H9 (cell line): ENCODE measurements at regions not wholly inside any gene's neighbourhood (a gene's known extent, or its start where the extent isn't known, plus 50 kb on each side); places are given as distances from the start of the nearest gene placed in this dataset.
"Not testable (repeated sequence)": the region's sequence is repeated elsewhere in the genome, so short reads cannot be mapped to it uniquely, and the experiment has no call there.

Experiments used
- DNase-seq: peaks from one replicate; pipeline ENCODE4 v3.0.0-alpha.2; 2017
- H2AFZ ChIP-seq: one replicate; pipeline ENCODE4 v1.6.1; 2013; ENCODE audit warnings: mild to moderate bottlenecking, low read length, control low read depth, moderate library complexity
- H2AK5ac ChIP-seq: 2 replicates; pipeline ENCODE4 v1.6.1; 2013; ENCODE audit warnings: low read length, control low read depth, mixed read lengths; ENCODE audit not compliant: insufficient read length
- H2BK120ac ChIP-seq: one replicate; pipeline ENCODE4 v1.6.1; 2013; ENCODE audit warnings: low read depth, mild to moderate bottlenecking, low read length, control low read depth, inconsistent platforms; ENCODE audit not compliant: poor library complexity, severe bottlenecking
- H2BK12ac ChIP-seq: 2 replicates; pipeline ENCODE4 v1.6.1; 2013; ENCODE audit warnings: low read length, control low read depth, mixed read lengths, low read depth; ENCODE audit not compliant: insufficient read length
- H2BK15ac ChIP-seq: 2 replicates; pipeline ENCODE4 v1.6.1; 2013; ENCODE audit warnings: low read depth, low read length, control low read depth
- H2BK20ac ChIP-seq: one replicate; pipeline ENCODE4 v1.6.1; 2013; ENCODE audit warnings: low read depth, mild to moderate bottlenecking, low read length, control low read depth, inconsistent platforms; ENCODE audit not compliant: poor library complexity, severe bottlenecking
- H2BK5ac ChIP-seq: 2 replicates; pipeline ENCODE4 v1.6.1; 2013; ENCODE audit warnings: low read length, control low read depth, mixed read lengths; ENCODE audit not compliant: insufficient read length
- H3K14ac ChIP-seq: 2 replicates; pipeline ENCODE4 v1.6.1; 2013; ENCODE audit warnings: low read length, control low read depth; ENCODE audit not compliant: insufficient read depth
- H3K18ac ChIP-seq: 2 replicates; pipeline ENCODE4 v1.6.1; 2013; ENCODE audit warnings: low read depth, mild to moderate bottlenecking, mixed read lengths, low read length, control low read depth; ENCODE audit not compliant: insufficient read length
- H3K23ac ChIP-seq: 2 replicates; pipeline ENCODE4 v1.6.1; 2013; ENCODE audit warnings: low read length, control low read depth, mixed read lengths, low read depth; ENCODE audit not compliant: insufficient read length
- H3K23me2 ChIP-seq: 2 replicates; pipeline ENCODE4 v1.6.1; 2013; ENCODE audit warnings: low read depth, mild to moderate bottlenecking, mixed read lengths, low read length, control low read depth; ENCODE audit not compliant: insufficient read length, poor library complexity, severe bottlenecking
- H3K27ac ChIP-seq: 2 replicates; pipeline ENCODE4 v1.5.1; 2013; ENCODE audit warnings: low read length, control low read depth, mixed read lengths, low read depth; ENCODE audit not compliant: insufficient read length
- H3K27me3 ChIP-seq: 2 replicates; pipeline ENCODE4 v1.6.1; 2013; ENCODE audit warnings: low read length, control low read depth, inconsistent platforms; ENCODE audit not compliant: insufficient read depth
- H3K4ac ChIP-seq: 2 replicates; pipeline ENCODE4 v1.6.1; 2013; ENCODE audit warnings: low read depth, mild to moderate bottlenecking, control low read depth, inconsistent platforms, low read length, moderate library complexity
- H3K4me1 ChIP-seq: 2 replicates; pipeline ENCODE4 v1.6.1; 2013; ENCODE audit warnings: low read length, control low read depth, inconsistent platforms; ENCODE audit not compliant: insufficient read depth
- H3K4me2 ChIP-seq: 2 replicates; pipeline ENCODE4 v1.6.1; 2013; ENCODE audit warnings: low read length, control low read depth, mixed read lengths; ENCODE audit not compliant: insufficient read length, insufficient read depth
- H3K56ac ChIP-seq: 2 replicates; pipeline ENCODE4 v1.6.1; 2013; ENCODE audit warnings: low read depth, mild to moderate bottlenecking, mixed read lengths, low read length, control low read depth; ENCODE audit not compliant: insufficient read length
- H3K79me1 ChIP-seq: 2 replicates; pipeline ENCODE4 v1.6.1; 2013; ENCODE audit warnings: low read depth, mild to moderate bottlenecking, moderate library complexity, low read length, control low read depth, inconsistent platforms; ENCODE audit not compliant: insufficient read depth, poor library complexity, severe bottlenecking
- H3K79me2 ChIP-seq: 2 replicates; pipeline ENCODE4 v1.6.1; 2013; ENCODE audit warnings: low read length, control low read depth, inconsistent platforms; ENCODE audit not compliant: insufficient read depth
- H3K9ac ChIP-seq: 2 replicates; pipeline ENCODE4 v1.6.1; 2013; ENCODE audit warnings: low read length, control low read depth, mixed read lengths; ENCODE audit not compliant: insufficient read length; ENCODE audit errors: extremely low read depth
- H3K9me3 ChIP-seq: one replicate; pipeline ENCODE4 v1.6.1; 2013; ENCODE audit warnings: low read depth, low read length, inconsistent platforms; ENCODE audit not compliant: control insufficient read depth
- H3T11ph ChIP-seq: one replicate; pipeline ENCODE4 v1.6.1; 2013; ENCODE audit warnings: mild to moderate bottlenecking, low read length, control low read depth, inconsistent platforms
- H4K20me1 ChIP-seq: one replicate; pipeline ENCODE4 v1.6.1; 2013; ENCODE audit not compliant: control insufficient read depth, insufficient read length, insufficient read depth
- H4K5ac ChIP-seq: 2 replicates; pipeline ENCODE4 v1.6.1; 2013; ENCODE audit warnings: low read depth, mild to moderate bottlenecking, mixed read lengths, low read length, control low read depth; ENCODE audit not compliant: insufficient read length
- H4K8ac ChIP-seq: replicated peaks from 2 replicates; pipeline ENCODE4 v1.6.1; 2013; ENCODE audit warnings: low read length, control low read depth, mixed read lengths, low read depth; ENCODE audit not compliant: insufficient read length
- H4K91ac ChIP-seq: 2 replicates; pipeline ENCODE4 v1.6.1; 2013; ENCODE audit warnings: low read depth, mild to moderate bottlenecking, moderate library complexity, mixed read lengths, low read length, control low read depth; ENCODE audit not compliant: insufficient read length
- H3K27ac Mint-ChIP-seq, 3 experiments: 2 replicates in 2 of 3; 3 replicates in 1 of 3; pipeline ENCODE4 v1.8.0; 2020 to 2021; ENCODE audit warnings: mixed read lengths in 3 of 3, mild to moderate bottlenecking in 1 of 3, moderate library complexity in 1 of 3
- H3K27me3 Mint-ChIP-seq: 2 replicates; pipeline ENCODE4 v1.8.0; 2021; ENCODE audit warnings: low read depth, mild to moderate bottlenecking, moderate library complexity, mixed read lengths
- H3K36me3 Mint-ChIP-seq, 3 experiments: 2 replicates in 2 of 3; 3 replicates in 1 of 3; pipeline ENCODE4 v1.8.0; 2020 to 2021; ENCODE audit warnings: low read depth in 3 of 3, mixed read lengths in 3 of 3; ENCODE audit not compliant: insufficient read depth in 1 of 3
- H3K4me1 Mint-ChIP-seq, 2 experiments: 2 replicates each; pipeline ENCODE4 v1.8.0; 2020; ENCODE audit warnings: mixed read lengths in 2 of 2
- H3K4me3 Mint-ChIP-seq, 2 experiments: 2 replicates in 1 of 2; 3 replicates in 1 of 2; pipeline ENCODE4 v1.8.0; 2020 to 2021; ENCODE audit warnings: mild to moderate bottlenecking in 2 of 2, mixed read lengths in 2 of 2, moderate library complexity in 1 of 2
- H3K9me3 Mint-ChIP-seq, 2 experiments: 2 replicates in 1 of 2; 3 replicates in 1 of 2; pipeline ENCODE4 v1.8.0; 2020; ENCODE audit warnings: mild to moderate bottlenecking in 2 of 2, mixed read lengths in 2 of 2, moderate library complexity in 1 of 2
- WGBS: extraction: QIAGEN DNeasy Blood & Tissue Kit; methylation state at CpG from one replicate; pipeline ENCODE4 v1.1.7; 2013; ENCODE audit warnings: missing lambda C conversion rate, low lambda C conversion rate, mixed read lengths; ENCODE audit not compliant: insufficient read length; ENCODE audit errors: extremely low coverage; 5-methylcytosine and 5-hydroxymethylcytosine counted together

- H2AK5ac ChIP-seq, H4K91ac ChIP-seq, H3K4me1 ChIP-seq, H2BK120ac ChIP-seq, H4K8ac ChIP-seq, H3K9me3 ChIP-seq, H3K23ac ChIP-seq, H3K4ac ChIP-seq, H3K9ac ChIP-seq, H3K27ac ChIP-seq, H2BK5ac ChIP-seq, H3K4me3 Mint-ChIP-seq, H2AFZ ChIP-seq, H3K9me3 Mint-ChIP-seq, H2BK12ac ChIP-seq, H3K23me2 ChIP-seq, DNase-seq, H3K4me2 ChIP-seq, H3K79me2 ChIP-seq, H3K18ac ChIP-seq, H3K56ac ChIP-seq, H4K5ac ChIP-seq, H3K79me1 ChIP-seq, H3K14ac ChIP-seq, H2BK15ac ChIP-seq, H2BK20ac ChIP-seq, H3K27me3 ChIP-seq, H3K36me3 Mint-ChIP-seq, H4K20me1 ChIP-seq, H3T11ph ChIP-seq, H3K27ac Mint-ChIP-seq, H3K27me3 Mint-ChIP-seq: not testable (repeated sequence)
- WGBS, result no CpG with 5 or more reads among the region's 1 CpG
- peaks cover 10 to 12% of the 10 kb centered on the region in 2 experiments for H3K4me1 Mint-ChIP-seq
Observed at GRCh38 chr9:6101725-6102124, 86.3 kb upstream of the RANBP6 start.

- not testable (repeated sequence) for H4K8ac ChIP-seq, H3K4me2 ChIP-seq, H3K4me1 Mint-ChIP-seq, H3K9me3 ChIP-seq, H2AFZ ChIP-seq, H3K23ac ChIP-seq, H4K5ac ChIP-seq, DNase-seq, H3K23me2 ChIP-seq, H3K36me3 Mint-ChIP-seq, H3K9ac ChIP-seq, H3K9me3 Mint-ChIP-seq, H3K79me1 ChIP-seq, H2AK5ac ChIP-seq, H3K4me3 Mint-ChIP-seq, H3K27ac ChIP-seq, H3K4me1 ChIP-seq, H3K27me3 Mint-ChIP-seq, H4K91ac ChIP-seq, H3K14ac ChIP-seq, H2BK120ac ChIP-seq, H4K20me1 ChIP-seq, H3K18ac ChIP-seq, H3T11ph ChIP-seq, H2BK5ac ChIP-seq, H2BK12ac ChIP-seq, H2BK20ac ChIP-seq, H3K56ac ChIP-seq, H3K27me3 ChIP-seq, H3K79me2 ChIP-seq, H3K4ac ChIP-seq, H3K27ac Mint-ChIP-seq, H2BK15ac ChIP-seq
Observed at GRCh38 chr9:6099346-6099745, 83.9 kb upstream of the RANBP6 start.
